B cell (primary cell): ENCODE measurements at regions not wholly inside any gene's neighbourhood (a gene's known extent, or its start where the extent isn't known, plus 50 kb on each side); places are given as distances from the start of the nearest gene placed in this dataset.

ENCODE experiments used
- ATAC-seq: fragments of 200-7000 bp; cut with Tn5 transposase; one replicate; pipeline ENCODE4 v1.10.0; 2021; ENCODE audit warnings: low read depth, mild to moderate bottlenecking, moderate number of reproducible peaks, moderate library complexity
- CTCF ChIA-PET: fragments of 350-600 bp; sonication (Branson Sonifier 250); formaldehyde crosslinking; loops from one replicate; lab custom pipeline; 2021; ENCODE audit warnings: antibody characterized with exemption, inconsistent platforms; lab: Charles Lee
- POLR2A ChIA-PET: fragments of 350-600 bp; sonication (Branson Sonifier 250); formaldehyde crosslinking; loops from one replicate; lab custom pipeline; 2021; ENCODE audit warnings: antibody characterized with exemption; lab: Charles Lee
- DNase-seq: peaks from one replicate; pipeline ENCODE4 v3.0.0; 2013
- H2AFZ ChIP-seq: 2 replicates; pipeline ENCODE4 v1.6.1; 2012; ENCODE audit warnings: mild to moderate bottlenecking, low read depth, low read length; ENCODE audit not compliant: insufficient read depth, poor library complexity, severe bottlenecking
- H3K27ac ChIP-seq, 2 donors: 1 replicate in 1 of 2; 2 replicates in 1 of 2; pipeline ENCODE4 v1.5.1; 2012 to 2013; ENCODE audit warnings: low read length in 2 of 2, mild to moderate bottlenecking in 2 of 2, moderate library complexity in 1 of 2
- H3K27me3 ChIP-seq, 4 experiments: fragments of 200-600 bp in 1 of 4; sonication (generic) in 1 of 4; replicated peaks in 1 of 4; 1 replicate in 2 of 4; 2 replicates in 2 of 4; pipeline versions ENCODE4 v1.6.1 to v1.7.0; 2013 to 2016; ENCODE audit warnings: low read length in 3 of 4, mild to moderate bottlenecking in 2 of 4, mixed read lengths in 1 of 4, moderate library complexity in 1 of 4; ENCODE audit not compliant: insufficient read depth in 4 of 4, control insufficient read depth in 3 of 4; ENCODE audit errors: control extremely low read depth in 1 of 4
- H3K36me3 ChIP-seq, 2 experiments: replicated peaks in 1 of 2; 1 replicate in 1 of 2; 2 replicates in 1 of 2; pipeline versions ENCODE4 v1.6.1 to v1.7.1; 2013; ENCODE audit warnings: low read length in 1 of 2; ENCODE audit not compliant: insufficient read depth in 2 of 2, control insufficient read depth in 1 of 2; ENCODE audit errors: control extremely low read depth in 1 of 2, extremely low read depth in 1 of 2
- H3K4me1 ChIP-seq, 2 donors: fragments of 200-600 bp in 1 of 2; sonication (generic) in 1 of 2; 1 replicate in 1 of 2; 2 replicates in 1 of 2; pipeline versions ENCODE4 v1.5.1 to v1.6.1; 2013 to 2017; ENCODE audit warnings: low read length in 2 of 2; ENCODE audit not compliant: control insufficient read depth in 2 of 2, insufficient read depth in 2 of 2
- H3K4me2 ChIP-seq: replicated peaks from 2 replicates; pipeline ENCODE3; 2012; ENCODE audit warnings: mild to moderate bottlenecking, low read depth, low read length; ENCODE audit not compliant: poor library complexity, severe bottlenecking
- H3K4me3 ChIP-seq, 5 experiments: fragments of 200-600 bp in 1 of 5; sonication (generic) in 1 of 5; 1 replicate in 3 of 5; 2 replicates in 2 of 5; pipeline versions ENCODE4 v1.5.1 to v1.7.0; 2011 to 2016; ENCODE audit warnings: low read length in 4 of 5, mild to moderate bottlenecking in 4 of 5, low read depth in 2 of 5, control low read depth in 1 of 5, moderate library complexity in 1 of 5; ENCODE audit not compliant: insufficient read depth in 1 of 5; ENCODE audit errors: control extremely low read depth in 1 of 5, extremely low read depth in 1 of 5
- H3K79me2 ChIP-seq: fragments of 200-600 bp; sonication (generic); one replicate; pipeline ENCODE4 v1.6.0; 2016; ENCODE audit warnings: low read length; ENCODE audit not compliant: control insufficient read depth, insufficient read depth
- H3K9ac ChIP-seq: fragments of 200-600 bp; sonication (generic); 2 replicates; pipeline ENCODE4 v1.6.1; 2017; ENCODE audit warnings: mild to moderate bottlenecking, low read length, moderate library complexity
- H3K9me3 ChIP-seq, 3 donors: one replicate each; pipeline versions ENCODE4 v1.6.1 to v1.7.1; 2013; ENCODE audit warnings: low read length in 2 of 3; ENCODE audit not compliant: control insufficient read depth in 2 of 3, insufficient read depth in 1 of 3; ENCODE audit errors: control extremely low read depth in 1 of 3
- H4K20me1 ChIP-seq: 2 replicates; pipeline ENCODE4 v1.6.0; 2012; ENCODE audit warnings: mild to moderate bottlenecking, low read length; ENCODE audit not compliant: insufficient read depth, control insufficient read depth, poor library complexity, severe bottlenecking
- H3K27ac Mint-ChIP-seq: one replicate; pipeline ENCODE4 v1.8.0; 2021; ENCODE audit warnings: mixed read lengths
- H3K27me3 Mint-ChIP-seq: one replicate; pipeline ENCODE4 v1.8.0; 2021; ENCODE audit warnings: mixed read lengths
- H3K4me1 Mint-ChIP-seq: one replicate; pipeline ENCODE4 v1.8.0; 2021; ENCODE audit warnings: mixed read lengths
- H3K4me3 Mint-ChIP-seq: one replicate; pipeline ENCODE4 v1.8.0; 2021; ENCODE audit warnings: mixed read lengths
- H3K9me3 Mint-ChIP-seq: one replicate; pipeline ENCODE4 v1.8.0; 2022; ENCODE audit warnings: mixed read lengths; ENCODE audit not compliant: insufficient read depth
- EZH2 ChIP-seq: IDR thresholded peaks from 2 replicates; pipeline ENCODE4 v1.6.1; 2012; ENCODE audit warnings: borderline replicate concordance, low read depth, mild to moderate bottlenecking, moderate library complexity, low read length; ENCODE audit not compliant: insufficient read depth, poor library complexity, severe bottlenecking
- WGBS: methylation state at CpG from one replicate; pipeline ENCODE4 v1.1.5; 2013; ENCODE audit warnings: missing lambda C conversion rate; ENCODE audit not compliant: insufficient coverage; 5-methylcytosine and 5-hydroxymethylcytosine counted together
- intact Hi-C: fragments of 100-400 bp; cut with micrococcal nuclease; formaldehyde crosslinking; loops from one replicate; pipeline ENCODE4 v1.10.0; 2022
- TF ChIP-seq, protein P1 (sequence below): fragments of 200-600 bp; IDR thresholded peaks from one replicate; pipeline ENCODE4 v1.8.0; 2022; ENCODE audit warnings: antibody characterized with exemption, mild to moderate bottlenecking

DNA sequence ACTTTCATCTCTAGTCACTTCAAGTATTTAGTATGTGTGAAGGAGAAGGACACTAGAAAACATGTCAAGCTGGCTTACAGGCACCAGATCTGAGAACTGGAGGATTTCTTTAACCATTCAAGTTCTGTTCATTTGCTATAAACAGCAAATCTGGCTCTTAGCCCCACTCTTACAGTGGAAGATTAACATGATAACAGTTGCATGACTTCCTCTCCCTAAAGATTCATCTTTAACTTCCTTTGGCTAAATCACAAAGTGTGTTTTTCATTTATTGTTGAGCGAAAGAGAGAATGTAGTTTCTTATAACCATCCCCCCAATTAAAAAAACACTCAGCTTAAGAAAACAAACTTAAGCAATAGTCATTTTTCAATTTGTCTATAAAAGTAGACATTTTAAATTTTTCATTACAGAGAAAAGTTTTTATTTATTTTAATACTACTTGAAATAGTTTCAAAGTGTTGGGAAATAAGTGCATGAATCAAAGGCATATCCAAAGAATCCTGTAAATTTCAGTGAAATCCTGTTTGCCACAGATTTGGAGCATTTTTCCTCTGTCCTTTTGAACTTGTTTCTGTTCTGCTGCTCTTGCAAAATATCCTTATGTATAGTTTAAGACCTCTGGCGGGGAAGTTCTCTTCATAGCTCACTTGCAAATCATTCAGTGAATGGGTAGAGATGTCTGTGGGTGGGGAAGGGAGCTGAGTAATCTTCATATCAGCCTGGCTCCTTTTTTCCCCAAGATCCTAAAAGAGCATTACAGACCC lies 241.0 kb upstream of the RBBP8 start:
- Mint-ChIP-seq H3K27ac (no peak overlapping the region), H3K27me3 (peaks cover 4% of the 10 kb centered on the region), H3K4me3 (no peak overlapping the region), H3K4me1 (no peaks in the 10 kb centered on the region), H3K9me3 (no peaks in the 10 kb centered on the region)
- Histone ChIP-seq H3K4me2 (no peak overlapping the region), H3K4me3 (no peak overlapping the region), H3K4me1 (no peaks in the 10 kb centered on the region), H3K9me3 (peaks cover 0 to 8% (median 0%) of the 10 kb centered on the region in 3 donors), H3K27ac (no peak overlapping the region), H3K79me2 (no peaks in the 10 kb centered on the region), H3K27me3 (no peaks in the 10 kb centered on the region), H4K20me1 (no peaks in the 10 kb centered on the region), H3K9ac (no peak overlapping the region), H2AFZ (no peak overlapping the region), H3K36me3 (no peaks in the 10 kb centered on the region)
- WGBS = no CpG with 5 or more reads among the region's 2 CpGs
- POLR2A ChIA-PET = no interaction called here
- intact Hi-C loops = no loop called here
- TF ChIP-seq, protein P1, sequence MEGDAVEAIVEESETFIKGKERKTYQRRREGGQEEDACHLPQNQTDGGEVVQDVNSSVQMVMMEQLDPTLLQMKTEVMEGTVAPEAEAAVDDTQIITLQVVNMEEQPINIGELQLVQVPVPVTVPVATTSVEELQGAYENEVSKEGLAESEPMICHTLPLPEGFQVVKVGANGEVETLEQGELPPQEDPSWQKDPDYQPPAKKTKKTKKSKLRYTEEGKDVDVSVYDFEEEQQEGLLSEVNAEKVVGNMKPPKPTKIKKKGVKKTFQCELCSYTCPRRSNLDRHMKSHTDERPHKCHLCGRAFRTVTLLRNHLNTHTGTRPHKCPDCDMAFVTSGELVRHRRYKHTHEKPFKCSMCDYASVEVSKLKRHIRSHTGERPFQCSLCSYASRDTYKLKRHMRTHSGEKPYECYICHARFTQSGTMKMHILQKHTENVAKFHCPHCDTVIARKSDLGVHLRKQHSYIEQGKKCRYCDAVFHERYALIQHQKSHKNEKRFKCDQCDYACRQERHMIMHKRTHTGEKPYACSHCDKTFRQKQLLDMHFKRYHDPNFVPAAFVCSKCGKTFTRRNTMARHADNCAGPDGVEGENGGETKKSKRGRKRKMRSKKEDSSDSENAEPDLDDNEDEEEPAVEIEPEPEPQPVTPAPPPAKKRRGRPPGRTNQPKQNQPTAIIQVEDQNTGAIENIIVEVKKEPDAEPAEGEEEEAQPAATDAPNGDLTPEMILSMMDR = no peak
- TF ChIP-seq EZH2 = no peak
- DNase-seq = no peak
- no peak for ATAC-seq
- CTCF ChIA-PET = interaction anchor here (1.0 kb wide), 1 partner anchor 12 kb away, joined by 4 read pairs; no protein-coding TSS in a partner anchor

DNA sequence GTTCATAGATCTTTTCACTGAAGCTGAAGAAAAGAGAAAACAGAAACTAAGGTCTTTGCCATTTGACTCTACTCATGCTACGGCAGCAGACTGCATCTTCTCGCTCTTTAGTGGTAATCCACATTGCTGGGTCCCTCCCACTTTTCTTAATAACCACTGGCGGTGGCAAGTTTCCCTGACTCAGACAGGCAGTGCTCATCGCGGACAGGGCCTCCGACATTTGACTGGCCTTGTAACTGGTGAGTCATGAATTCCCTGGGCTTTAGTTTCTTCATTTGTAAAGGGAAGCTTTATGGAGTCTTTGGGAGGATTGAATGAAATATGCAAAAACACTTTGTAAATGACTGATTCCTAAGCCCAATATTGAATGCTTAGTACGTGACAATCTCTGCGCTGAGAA lies 238.2 kb upstream of the RBBP8 start:
- intact Hi-C loops = no loop called here
- no peak overlapping the region for H2AFZ ChIP-seq
- no peaks in the 10 kb centered on the region for H3K4me1 Mint-ChIP-seq

More for the DNA sequence above, 238.2 kb upstream of the RBBP8 start:
- H3K27ac Mint-ChIP-seq = no peak overlapping the region
- no peaks in the 10 kb centered on the region for H3K9me3 ChIP-seq
- 92% methylated on average over 8 of the region's 8 CpGs for WGBS
- TF ChIP-seq, protein P1 = no peak
- no peak for TF ChIP-seq EZH2
- no peak overlapping the region for H3K4me3 Mint-ChIP-seq
- ChIA-PET POLR2A (no interaction called here), CTCF (interaction anchor here (1.1 kb wide), 1 partner anchor 9 kb away, joined by 5 read pairs; no protein-coding TSS in a partner anchor)
- no peaks in the 10 kb centered on the region for H3K79me2 ChIP-seq
- H3K9me3 Mint-ChIP-seq = no peaks in the 10 kb centered on the region
- no peak for ATAC-seq
- H3K4me2 ChIP-seq = no peak overlapping the region
- no peak overlapping the region for H3K4me3 ChIP-seq
- no peak for DNase-seq
- no peaks in the 10 kb centered on the region for H3K36me3 ChIP-seq
- no peaks in the 10 kb centered on the region for H4K20me1 ChIP-seq
- no peak overlapping the region for H3K9ac ChIP-seq
- peaks cover 6% of the 10 kb centered on the region for H3K27me3 Mint-ChIP-seq
- H3K27me3 ChIP-seq = no peaks in the 10 kb centered on the region
- no peaks in the 10 kb centered on the region for H3K4me1 ChIP-seq
- H3K27ac ChIP-seq = no peak overlapping the region
